ENCODE measurements at regions not wholly inside any gene's neighbourhood (a gene's known extent, or its start where the extent isn't known, plus 50 kb on each side); places are given as distances from the start of the nearest gene placed in this dataset.

- DNase-seq (ENCODE audit: low read depth in 2 of 2), result peak in 1 of 2 donors; percentile 75
- TF ChIP-seq CTCF (IDR thresholded peaks at IDR 0.05; ENCODE audit: low read depth, low read length), result no peak
These were observed 140.0 kb upstream of the SERTAD2 start for GRCh38 chr2:64793701-64794100.

GRCh38 chr2:64794426-64794995 is 140.8 kb upstream of the SERTAD2 start:
- no peak for TF ChIP-seq CTCF (IDR thresholded peaks at IDR 0.05; ENCODE audit: low read depth, low read length)
- DNase-seq (ENCODE audit: low read depth in 2 of 2), result no peak
- H3K4me3 ChIP-seq (replicated peaks in 1 of 2; ENCODE audit: low read depth in 2 of 2, low read length in 2 of 2), result no peak overlapping the region

More at GRCh38 chr2:64793701-64794100, 140.0 kb upstream of the SERTAD2 start:
- no peak overlapping the region for H3K4me3 ChIP-seq (replicated peaks in 1 of 2; ENCODE audit: low read depth in 2 of 2, low read length in 2 of 2)

GRCh38 chr2:64795024-64795592 is 141.4 kb upstream of the SERTAD2 start:
- no peak for DNase-seq (ENCODE audit: low read depth in 2 of 2)
- TF ChIP-seq CTCF (IDR thresholded peaks at IDR 0.05; ENCODE audit: low read depth, low read length), result no peak
- no peak overlapping the region for H3K4me3 ChIP-seq (replicated peaks in 1 of 2; ENCODE audit: low read depth in 2 of 2, low read length in 2 of 2)

GRCh38 chr2:64796926-64797325 is 143.2 kb upstream of the SERTAD2 start:
- no peak overlapping the region for H3K4me3 ChIP-seq (replicated peaks in 1 of 2; ENCODE audit: low read depth in 2 of 2, low read length in 2 of 2)
- no peak for TF ChIP-seq CTCF (IDR thresholded peaks at IDR 0.05; ENCODE audit: low read depth, low read length)
- no peak for DNase-seq (ENCODE audit: low read depth in 2 of 2)

GRCh38 chr2:64797881-64798575 is 144.3 kb upstream of the SERTAD2 start:
- H3K4me3 ChIP-seq (replicated peaks in 1 of 2; ENCODE audit: low read depth in 2 of 2, low read length in 2 of 2), result no peak overlapping the region
- DNase-seq (ENCODE audit: low read depth in 2 of 2), result peak; percentile 21 to 53
- TF ChIP-seq CTCF (IDR thresholded peaks at IDR 0.05; ENCODE audit: low read depth, low read length), result no peak

- DNase-seq (ENCODE audit: low read depth in 2 of 2), result no peak
- no peak for TF ChIP-seq CTCF (IDR thresholded peaks at IDR 0.05; ENCODE audit: low read depth, low read length)
These were observed 146.0 kb upstream of the SERTAD2 start for GRCh38 chr2:64799592-64800252.

More at GRCh38 chr2:64799592-64800252, 146.0 kb upstream of the SERTAD2 start:
- no peak overlapping the region for H3K4me3 ChIP-seq (replicated peaks in 1 of 2; ENCODE audit: low read depth in 2 of 2, low read length in 2 of 2)

All from cardiac fibroblast (primary cell).